ENCODE measurements at regions not wholly inside any gene's neighbourhood (a gene's known extent, or its start where the extent isn't known, plus 50 kb on each side); places are given as distances from the start of the nearest gene placed in this dataset.
"Not testable (repeated sequence)": the region's sequence is repeated elsewhere in the genome, so short reads cannot be mapped to it uniquely, and the experiment has no call there.

DNA sequence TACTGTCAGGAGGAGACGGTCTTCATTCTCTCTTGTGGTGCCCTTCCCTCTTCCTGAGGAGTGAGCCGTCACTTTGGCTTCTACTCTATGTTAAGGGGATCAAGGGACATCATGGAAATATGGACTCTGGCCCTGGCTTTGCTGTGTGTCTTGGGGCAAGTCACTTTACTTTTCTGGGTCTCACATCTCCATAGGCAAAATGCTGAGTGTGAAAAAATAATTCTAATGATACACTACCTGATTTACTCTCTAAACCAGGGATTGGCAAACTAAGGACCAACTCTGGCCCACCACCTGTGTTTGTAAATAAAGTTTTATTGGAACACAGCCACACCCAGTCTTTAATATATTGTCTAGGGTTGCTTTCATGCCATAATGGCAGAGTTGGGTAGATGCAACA, 548.7 kb upstream of the CDH5 start:
- TF ChIP-seq CTCF (IDR thresholded peaks at IDR 0.05; ENCODE audit: low read depth, low read length), result no peak
- no peak for DNase-seq (ENCODE audit: low read depth in 2 of 2)
- no peak overlapping the region for H3K4me3 ChIP-seq (replicated peaks in 1 of 2; ENCODE audit: low read depth in 2 of 2, low read length in 2 of 2)

GRCh38 chr16:65817066-65817465, 549.4 kb upstream of the CDH5 start:
- no peak for TF ChIP-seq CTCF (IDR thresholded peaks at IDR 0.05; ENCODE audit: low read depth, low read length)
- H3K4me3 ChIP-seq (replicated peaks in 1 of 2; ENCODE audit: low read depth in 2 of 2, low read length in 2 of 2), result no peak overlapping the region
- no peak for DNase-seq (ENCODE audit: low read depth in 2 of 2)

- no peak for TF ChIP-seq CTCF (IDR thresholded peaks at IDR 0.05; ENCODE audit: low read depth, low read length)
- DNase-seq (ENCODE audit: low read depth in 2 of 2), result peak in 1 of 2 donors; percentile 3
Observed at GRCh38 chr16:65816556-65816955, 549.9 kb upstream of the CDH5 start.

DNA sequence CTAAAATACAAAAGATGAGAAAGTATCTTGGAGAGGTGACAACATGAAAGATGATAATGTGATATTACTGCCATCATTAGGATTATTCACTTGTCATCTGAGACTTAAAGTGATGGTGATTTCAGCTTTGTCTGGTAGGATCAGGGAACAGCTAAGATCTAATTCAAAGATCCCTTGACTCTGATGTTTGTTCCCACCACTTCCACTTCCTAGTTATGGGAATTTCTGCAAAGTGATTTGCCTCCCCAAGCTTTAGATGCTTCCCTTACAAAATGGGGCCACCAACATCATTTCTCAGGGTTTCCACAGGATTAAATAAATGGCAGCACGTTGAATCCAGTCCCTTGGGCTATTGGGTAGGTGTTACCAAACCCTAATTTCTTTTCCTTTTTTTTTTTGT, 550.8 kb upstream of the CDH5 start:
- no peak for DNase-seq (ENCODE audit: low read depth in 2 of 2)
- no peak for TF ChIP-seq CTCF (IDR thresholded peaks at IDR 0.05; ENCODE audit: low read depth, low read length)
- H3K4me3 ChIP-seq (replicated peaks in 1 of 2; ENCODE audit: low read depth in 2 of 2, low read length in 2 of 2), result no peak overlapping the region

More at GRCh38 chr16:65816556-65816955, 549.9 kb upstream of the CDH5 start:
- no peak overlapping the region for H3K4me3 ChIP-seq (replicated peaks in 1 of 2; ENCODE audit: low read depth in 2 of 2, low read length in 2 of 2)

DNA sequence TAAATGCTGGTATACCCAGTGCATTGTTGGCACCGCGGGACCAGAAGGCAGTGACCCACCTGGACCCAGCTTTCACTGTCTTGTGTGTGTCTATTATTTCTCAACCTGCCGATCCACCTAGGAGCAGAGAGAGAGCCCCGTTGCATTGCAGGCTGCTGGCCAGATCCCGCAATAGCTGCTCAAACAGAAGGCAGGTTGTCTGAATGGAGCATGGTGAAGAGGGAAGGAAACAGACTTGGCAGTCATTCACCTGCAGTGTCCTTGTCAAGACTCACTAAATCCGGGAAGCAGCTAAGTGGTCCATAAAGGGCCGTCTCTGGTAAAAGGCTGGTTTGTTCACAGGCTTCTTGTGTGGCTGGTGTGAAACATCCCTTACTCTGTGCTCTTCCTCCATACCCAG, 552.6 kb upstream of the CDH5 start:
- not testable (repeated sequence) for H3K4me3 ChIP-seq (replicated peaks in 1 of 2; ENCODE audit: low read depth in 2 of 2, low read length in 2 of 2); DNase-seq (ENCODE audit: low read depth in 2 of 2)

GRCh38 chr16:65809627-65810026, 556.9 kb upstream of the CDH5 start:
- no peak for TF ChIP-seq CTCF (IDR thresholded peaks at IDR 0.05; ENCODE audit: low read depth, low read length)
- H3K4me3 ChIP-seq (replicated peaks in 1 of 2; ENCODE audit: low read depth in 2 of 2, low read length in 2 of 2), result no peak overlapping the region
- peak in 1 of 2 donors; percentile 13 for DNase-seq (ENCODE audit: low read depth in 2 of 2)

DNA sequence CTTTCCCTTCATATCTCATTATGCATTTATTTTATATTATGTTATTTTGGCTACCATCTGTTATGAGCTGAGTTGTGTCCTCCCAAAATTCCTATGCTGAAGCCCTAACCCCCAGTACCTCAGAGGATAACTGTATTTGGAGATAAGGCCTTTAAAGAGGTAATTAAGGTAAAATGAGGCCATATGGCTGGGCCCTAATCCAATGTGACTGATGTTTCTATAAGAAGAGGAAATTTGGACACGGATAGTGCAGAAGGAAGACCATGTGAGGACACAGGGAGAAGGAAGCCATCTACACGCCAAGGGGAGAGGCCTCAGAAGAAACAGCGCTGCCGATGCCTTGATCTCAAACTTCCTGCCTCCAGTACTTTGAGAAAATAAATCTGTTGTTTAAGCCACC, 557.7 kb upstream of the CDH5 start:
- DNase-seq (ENCODE audit: low read depth in 2 of 2), result no peak
- TF ChIP-seq CTCF (IDR thresholded peaks at IDR 0.05; ENCODE audit: low read depth, low read length), result no peak
- no peak overlapping the region for H3K4me3 ChIP-seq (replicated peaks in 1 of 2; ENCODE audit: low read depth in 2 of 2, low read length in 2 of 2)

Data from cardiac fibroblast (primary cell).